ENCODE measurements at regions not wholly inside any gene's neighbourhood (a gene's known extent, or its start where the extent isn't known, plus 50 kb on each side); places are given as distances from the start of the nearest gene placed in this dataset.
"Not testable (repeated sequence)": the region's sequence is repeated elsewhere in the genome, so short reads cannot be mapped to it uniquely, and the experiment has no call there.

DNA sequence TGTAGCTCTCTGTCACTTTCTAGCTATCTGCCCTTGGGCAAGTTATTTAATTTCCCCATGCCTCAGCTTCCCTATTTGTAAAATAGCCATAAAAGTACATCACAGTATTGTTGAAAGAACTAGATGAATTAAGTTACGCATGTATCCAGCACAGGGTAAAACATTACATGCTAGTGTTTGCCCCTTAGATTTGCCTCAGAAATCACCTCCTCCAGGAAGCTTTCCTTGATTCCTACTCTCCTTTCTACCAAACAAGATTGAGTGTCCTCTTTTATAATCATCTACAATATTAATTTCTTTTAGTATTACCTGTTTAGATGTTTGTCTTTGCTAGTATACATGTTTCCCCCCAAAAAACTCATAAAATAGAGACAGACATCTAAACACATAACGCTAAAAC is 369.5 kb downstream of the GBA3 start:
- no peak for DNase-seq

DNA sequence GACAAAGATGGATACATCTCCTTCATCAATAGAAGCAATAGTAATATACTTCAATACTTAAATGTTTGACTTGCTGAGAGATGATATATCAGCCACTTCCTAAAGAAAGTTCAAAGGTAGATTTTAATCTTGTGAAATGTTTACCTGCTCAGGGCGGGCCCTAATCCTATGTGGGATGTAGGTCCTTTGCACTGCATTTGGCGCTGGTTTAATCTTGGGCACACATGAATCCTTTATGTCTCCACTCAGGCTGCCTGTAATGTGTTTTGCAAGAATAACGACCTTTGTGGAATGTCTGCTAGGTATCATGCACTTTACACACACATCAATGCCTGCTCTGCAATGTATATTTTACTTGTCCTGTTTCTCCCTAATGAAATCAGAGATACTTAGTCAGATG is 368.7 kb downstream of the GBA3 start:
- no peak for DNase-seq

DNA sequence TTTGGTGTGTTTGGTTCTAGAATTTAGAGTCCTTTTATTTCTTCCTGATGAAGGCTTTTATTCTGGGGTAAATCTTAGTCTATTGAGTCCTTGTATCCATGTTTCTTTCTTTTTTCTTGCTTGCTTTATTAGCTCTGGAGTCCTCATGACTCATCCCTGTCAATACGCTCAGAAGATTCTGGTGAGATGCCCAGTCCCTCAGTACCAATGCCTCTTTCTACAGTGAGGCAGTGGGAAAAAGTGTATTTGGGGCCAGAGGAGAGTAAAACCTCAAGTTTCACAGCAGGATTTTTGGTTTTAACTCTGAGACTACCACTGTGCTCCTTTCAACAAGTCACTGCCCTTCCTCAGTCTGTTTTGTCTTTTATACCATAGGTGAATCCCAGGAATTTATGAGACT is 368.0 kb downstream of the GBA3 start:
- DNase-seq, result no peak

DNA sequence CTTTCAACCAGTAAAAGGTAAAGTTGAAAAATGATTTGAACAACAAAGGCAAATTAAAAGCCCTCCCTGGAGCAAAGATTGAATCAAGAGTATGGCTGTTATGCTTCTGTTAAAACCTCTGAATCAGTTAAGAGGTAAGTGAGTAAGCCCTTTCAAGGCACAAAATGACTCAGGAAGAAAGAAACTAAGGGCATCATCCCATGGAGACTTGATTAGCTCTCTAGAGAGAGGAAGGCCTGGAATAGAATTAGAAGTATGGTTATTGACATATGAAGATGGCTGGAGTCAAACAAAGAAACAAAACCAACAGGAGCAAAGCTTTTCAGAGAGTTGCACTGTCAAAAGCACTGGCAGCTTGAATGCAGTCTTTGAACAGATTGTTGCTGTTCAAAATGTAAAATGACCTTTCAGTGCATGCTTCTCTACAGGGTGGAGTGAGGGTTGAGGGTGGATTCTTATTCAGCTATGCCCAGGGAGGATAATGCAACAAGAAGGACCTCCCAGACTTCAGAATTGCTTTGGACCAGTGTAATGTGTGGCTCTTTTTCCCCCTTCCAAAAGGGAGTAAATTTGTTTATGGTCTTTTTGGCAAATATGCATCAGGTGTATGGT is 365.5 kb downstream of the GBA3 start:
- no peak for DNase-seq

DNA sequence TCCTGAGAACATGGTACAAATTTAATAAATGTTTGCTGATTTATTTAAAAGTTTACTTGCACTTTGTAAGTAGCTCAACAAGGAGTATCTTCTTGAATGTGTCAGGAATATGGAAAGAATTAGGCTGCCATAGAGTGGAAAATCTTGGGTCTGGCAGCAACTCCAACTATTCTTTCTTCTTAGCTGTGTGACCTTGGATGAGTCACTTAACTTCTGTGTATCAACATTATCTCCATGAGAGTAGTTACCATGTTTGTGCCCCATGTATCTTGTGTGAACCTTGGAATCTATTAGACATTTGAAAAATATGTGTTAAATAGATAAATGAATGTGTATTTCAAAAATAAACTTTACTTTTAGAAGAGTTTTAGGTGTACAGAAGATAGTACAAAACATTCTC is 348.8 kb downstream of the GBA3 start:
- DNase-seq, result no peak

DNA sequence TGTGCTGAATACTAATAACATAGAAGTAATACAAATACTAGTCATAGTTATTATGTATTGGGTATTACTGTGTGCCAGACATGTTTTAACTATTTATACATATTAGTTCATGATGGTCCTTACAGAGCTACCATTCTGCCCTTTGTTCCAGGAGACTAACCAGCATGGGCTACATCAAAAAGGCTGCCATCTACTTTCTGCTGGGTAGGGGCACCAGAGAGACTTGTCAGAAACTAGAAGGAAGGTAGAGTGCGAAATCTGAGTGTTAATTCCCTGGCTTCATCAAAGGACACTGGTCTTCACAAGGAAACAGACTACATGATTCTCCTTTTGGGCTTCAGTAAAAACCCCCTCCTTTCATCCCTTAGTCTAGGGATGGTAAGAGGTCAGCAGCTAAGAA is 347.8 kb downstream of the GBA3 start:
- no peak for DNase-seq

DNA sequence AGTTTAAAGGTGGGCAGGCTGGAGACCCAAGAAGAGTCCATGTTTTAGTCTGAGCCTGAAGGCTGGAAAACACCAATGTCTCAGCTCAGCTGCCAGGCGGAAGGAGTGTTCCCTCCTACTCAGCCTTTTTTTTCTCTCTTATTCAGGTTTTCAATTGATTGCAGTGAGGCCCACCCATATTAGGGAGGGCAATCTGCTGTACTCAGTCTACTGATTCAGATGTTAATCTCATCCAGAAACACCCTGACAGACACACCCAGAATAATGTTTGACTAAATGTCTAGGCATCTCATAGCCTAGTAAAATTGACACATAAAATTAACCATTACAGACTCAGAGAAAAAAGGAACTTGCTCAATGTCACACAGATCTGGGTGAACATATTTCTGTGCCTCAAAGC is 347.1 kb downstream of the GBA3 start:
- DNase-seq, result no peak

DNA sequence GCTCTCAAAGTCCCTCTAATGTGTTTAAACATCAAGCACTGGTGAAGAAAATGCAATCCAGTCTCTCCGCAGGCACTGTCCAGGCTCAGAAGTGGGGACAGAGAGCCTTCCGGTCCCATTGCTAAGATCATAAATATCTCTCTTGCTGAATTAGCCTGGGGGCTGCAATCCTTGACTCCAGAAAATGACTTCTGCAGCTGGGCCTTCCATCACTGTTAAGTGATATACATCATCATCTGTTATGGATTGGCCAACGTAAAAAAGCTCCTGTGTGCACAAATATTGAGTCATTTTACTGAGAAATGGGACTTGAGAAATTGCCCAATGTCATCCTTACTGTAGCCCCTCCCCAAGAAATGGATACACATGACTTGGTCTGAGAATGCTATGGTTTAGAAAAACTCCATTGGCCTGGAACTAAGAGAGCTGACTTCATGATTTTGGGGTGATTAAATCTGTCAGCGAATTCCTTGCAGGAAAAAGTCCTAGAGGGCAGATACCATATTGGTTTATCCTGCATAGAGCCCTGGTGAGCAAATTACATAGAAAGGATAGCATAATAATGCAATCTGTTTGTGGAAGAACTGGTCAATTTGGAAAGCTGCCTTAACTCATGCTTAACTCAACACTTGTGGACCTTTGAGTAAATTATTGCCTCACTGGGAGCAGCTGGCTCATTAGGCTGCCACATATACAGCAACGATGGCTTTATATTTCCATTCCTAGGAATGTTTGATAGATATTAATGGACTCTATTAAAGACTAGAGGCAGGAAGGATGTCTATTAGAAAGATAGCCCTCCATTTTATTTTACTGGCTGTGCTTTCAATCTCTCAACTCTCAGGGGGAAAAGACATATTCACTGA is 346.1 kb downstream of the GBA3 start:
- no peak for DNase-seq

DNA sequence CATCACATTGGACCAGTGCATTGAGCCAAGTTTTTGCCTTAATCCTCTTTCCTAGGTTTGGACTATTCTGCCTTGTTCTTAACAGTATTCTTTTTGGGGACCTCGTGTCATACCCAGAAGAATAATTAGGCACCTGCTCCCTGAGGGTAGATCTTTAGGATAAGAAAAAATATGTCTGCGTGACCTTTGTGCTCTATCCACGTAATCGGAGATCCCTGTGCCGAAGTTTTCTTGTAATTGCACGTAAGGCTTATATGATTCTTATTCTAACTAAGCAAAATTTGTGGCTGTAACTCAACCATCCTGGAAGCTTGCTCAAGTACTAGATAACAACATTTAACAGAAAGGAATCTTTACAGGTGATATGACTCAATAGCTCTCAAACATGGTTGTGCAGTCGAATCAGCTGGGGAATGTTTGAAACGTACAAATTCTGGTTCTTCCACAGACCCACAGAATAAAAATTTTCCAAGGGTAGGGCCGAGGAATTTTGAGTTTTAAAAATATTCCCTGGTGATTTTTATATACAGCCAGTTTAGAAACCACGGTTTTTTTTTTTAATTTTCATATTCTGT is 344.3 kb downstream of the GBA3 start:
- DNase-seq, result no peak

DNA sequence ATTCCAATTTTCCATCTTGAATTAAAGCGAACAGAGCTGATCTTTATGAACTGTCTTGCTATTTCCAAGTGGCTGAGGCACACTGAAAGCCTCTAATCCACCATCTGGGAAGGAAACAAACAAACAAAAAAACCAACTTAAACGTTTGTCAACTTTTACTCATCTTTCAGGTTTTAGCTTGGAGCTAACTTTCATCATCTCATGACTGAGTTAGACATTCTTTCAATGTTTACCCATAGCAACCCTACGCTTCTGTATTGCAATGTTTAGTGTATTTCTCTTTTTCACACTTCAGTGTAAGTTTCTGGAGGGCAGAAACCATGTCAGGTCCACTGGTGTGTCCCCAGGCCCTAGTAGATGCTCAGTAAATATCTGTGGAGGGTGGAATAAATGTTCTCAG is 343.8 kb downstream of the GBA3 start:
- DNase-seq, result no peak

DNA sequence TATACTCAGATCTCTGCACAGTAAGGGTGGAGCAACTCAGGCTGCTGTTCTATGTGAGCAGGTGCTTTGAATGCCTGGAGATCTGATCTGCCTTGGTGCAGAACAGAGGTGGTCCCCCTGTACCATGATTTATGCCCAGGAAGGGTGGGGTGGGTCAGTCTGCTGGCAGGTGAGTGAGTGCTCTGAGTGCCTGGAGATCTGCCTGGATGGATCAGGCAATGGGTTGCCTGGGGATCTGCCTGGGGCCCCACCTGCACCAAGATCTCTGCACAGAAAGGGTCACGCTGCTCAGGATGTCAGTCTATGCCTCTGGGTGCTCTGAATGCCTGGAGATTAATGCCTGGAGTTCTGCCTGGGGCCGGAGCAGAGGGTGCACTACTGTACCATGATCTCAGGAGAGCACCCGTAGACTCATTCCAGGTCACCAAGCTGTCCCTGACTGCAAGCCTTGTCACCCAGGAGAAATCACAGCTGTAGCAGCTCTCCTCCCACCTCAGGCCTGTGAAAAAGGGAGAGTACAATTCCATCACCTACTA is 342.9 kb downstream of the GBA3 start:
- no peak for DNase-seq

DNA sequence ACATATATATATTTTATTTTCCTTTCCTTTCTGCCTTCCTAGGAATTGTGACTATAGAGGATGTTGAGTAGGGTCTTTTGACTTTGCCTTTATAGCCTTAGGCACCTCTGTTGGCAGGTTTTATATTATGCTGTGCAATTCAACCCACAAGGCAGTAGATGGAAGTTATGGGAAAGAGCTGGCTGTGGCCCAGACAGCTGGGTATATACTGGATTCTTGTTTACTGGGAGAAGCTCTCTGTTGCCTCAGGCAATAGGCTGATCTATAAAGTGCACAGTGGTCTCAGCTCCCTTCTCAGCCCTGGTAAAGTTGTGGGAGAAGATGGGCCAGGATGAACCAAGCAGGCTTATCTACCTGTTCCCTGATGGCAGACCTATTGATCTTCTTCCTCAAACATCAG is 342.0 kb downstream of the GBA3 start:
- no peak for DNase-seq

DNA sequence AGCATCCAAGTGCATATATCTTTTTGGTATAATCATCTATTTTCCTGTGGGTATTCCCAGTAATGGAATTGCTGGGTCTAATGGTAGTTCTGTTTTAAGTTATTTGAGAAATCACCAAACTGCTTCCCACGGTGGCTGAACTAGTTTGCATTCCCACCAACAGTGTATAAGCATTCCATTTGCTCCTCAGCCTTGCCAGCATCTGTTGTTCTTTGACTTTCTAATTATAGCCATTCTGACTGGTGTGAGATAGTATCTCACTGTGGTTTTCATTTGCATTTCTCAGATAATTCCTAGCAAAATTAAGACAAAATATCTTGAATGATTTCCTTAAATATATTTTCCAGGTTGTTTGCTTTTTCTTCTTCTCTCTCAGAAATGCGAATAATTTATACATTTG is 341.1 kb downstream of the GBA3 start:
- DNase-seq, result no peak

DNA sequence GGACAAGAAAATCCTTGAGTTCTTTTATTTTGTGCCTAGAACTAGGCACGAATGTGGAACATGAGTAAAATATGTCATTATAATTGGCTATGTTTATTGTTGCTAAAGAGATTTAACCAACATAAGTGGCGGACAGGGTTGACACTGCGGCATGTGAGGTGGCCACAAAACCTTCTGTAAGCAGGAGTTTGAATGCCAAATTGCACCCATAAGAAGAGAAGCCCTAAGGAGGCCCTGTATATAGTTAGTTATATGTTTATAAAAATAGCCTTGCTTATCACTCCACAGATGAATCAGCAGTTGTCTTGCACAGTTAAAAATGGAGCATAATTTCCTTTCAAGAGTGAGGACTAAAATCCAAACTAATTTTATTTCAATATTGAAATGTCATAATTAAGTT is 336.1 kb downstream of the GBA3 start:
- DNase-seq, result no peak

DNA sequence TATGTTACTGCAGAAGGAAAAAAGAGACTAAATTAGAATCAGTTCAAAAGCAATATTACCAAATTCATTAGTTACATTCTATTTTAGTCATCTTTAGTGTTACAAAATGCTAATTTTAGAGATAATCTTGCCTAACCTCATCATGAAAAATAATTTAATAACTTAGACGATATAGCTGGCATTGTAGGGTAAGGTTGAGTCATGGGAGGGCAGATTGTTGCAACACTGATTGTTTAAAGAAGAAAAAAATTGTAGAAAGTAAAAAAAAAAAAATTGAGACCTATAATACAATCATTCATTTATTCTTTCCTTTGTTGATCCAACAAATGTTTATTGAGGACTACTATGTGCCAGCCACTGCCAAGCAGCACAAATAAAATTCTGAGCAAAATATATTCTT is 330.9 kb downstream of the GBA3 start:
- DNase-seq, result no peak

DNA sequence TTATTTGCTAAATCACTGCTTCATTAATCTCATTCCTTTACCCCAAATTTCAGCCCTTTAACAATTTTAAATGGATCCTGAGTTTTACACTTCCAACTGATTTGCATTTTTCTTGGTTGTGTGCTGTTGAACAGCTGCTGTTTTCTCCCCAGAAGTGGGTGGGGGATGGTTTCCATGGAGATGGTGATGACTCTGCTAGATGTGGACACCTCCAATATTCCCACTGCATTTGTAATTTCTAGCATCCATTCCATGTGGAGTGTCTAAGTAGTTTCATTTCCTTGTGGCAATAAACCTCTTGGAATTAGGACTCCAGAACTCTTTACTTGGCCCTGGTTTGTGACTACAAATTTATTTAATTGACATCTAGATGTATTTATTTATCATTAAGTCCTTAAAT is 330.4 kb downstream of the GBA3 start:
- DNase-seq, result no peak

DNA sequence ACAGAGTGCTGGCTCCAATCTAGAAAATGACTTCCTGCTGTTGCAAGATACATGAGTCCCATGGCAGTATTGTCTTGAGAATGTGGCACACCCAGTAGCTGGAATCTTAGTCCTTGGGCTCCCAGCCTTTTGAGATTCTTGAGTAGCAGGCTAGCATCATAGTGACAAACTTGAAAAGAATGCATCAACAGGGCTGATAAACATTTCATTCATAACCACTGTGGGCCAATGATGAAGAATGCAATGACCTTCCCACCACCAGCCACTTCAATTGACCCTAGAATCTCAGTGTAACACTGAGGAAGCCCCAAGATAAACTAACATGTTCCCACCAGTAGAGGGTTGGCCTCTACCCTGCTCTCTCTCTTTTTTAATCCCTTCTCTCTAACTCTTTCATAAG is 329.3 kb downstream of the GBA3 start:
- DNase-seq, result peak; percentile 19

DNA sequence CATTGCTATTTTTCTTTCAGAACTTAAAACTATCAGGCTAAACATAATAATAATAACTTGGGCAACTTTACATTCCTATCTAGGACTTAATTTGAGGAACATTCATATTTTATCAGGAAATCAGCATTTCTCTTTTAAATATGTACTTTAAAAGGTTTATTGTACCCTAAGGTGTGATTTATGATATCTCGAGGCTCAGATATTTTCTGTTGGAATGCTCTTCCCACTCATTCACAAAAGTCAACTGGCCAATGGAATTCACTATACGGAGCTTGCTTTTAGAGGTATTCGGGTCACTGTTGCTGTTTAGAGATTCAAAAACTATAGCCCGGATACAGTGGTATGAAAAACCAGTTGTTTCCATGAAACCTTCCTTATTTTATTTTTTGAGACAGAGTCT is 328.3 kb downstream of the GBA3 start:
- DNase-seq, result no peak

DNA sequence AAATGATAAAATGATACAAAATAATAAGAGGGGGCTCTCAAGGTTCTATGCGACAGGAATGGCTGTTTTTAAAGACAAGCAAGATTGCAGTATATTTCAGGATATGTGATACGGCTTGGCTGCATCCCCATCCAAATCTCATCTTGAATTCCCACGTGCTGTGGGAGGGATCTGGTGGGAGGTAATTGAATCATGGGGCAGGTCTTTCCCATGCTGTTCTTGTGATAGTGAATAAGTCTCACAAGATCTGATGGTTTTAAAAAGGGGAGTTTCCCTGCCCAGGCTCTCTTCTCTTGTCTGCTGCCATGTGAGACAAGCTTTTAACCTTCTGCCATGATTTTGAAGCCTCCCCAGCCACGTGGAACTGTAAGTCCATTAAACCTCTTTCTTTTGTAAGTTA is 327.7 kb downstream of the GBA3 start:
- not testable (repeated sequence) for DNase-seq

DNA sequence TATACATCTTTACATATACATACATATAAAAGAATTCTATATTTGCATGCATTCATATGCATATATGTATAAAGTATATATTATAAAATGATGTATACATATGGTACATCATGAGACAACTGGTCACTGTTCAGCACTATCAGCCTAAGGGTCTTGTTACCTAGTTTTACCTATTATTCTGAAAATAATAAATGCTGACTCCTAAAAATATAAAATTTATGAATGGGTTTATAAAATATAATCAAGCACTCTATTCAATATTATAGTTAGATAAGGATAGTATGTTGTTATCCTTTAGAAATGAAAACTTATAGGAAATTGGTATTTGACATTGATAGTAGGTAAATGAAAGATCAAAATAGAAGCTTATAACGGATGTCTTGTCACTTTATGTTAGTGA is 324.2 kb downstream of the GBA3 start:
- DNase-seq, result no peak

DNA sequence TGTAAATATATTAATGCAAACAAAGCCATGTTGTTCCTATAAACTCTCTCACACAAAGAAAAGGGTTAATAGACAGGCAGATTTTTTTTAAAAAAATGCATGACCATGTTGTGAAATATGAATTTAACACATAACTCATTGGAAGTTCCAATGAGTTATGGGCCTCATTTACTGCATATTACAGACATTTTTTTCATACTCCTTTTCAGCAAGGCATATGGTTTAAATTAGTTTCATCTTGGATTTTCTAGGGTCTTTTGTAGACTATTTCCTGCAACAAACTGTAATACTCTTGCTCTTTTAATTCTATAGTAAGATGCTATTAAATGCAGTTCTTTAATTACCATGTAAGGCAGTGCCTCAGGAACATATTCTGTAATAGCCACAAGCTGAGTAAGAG is 323.1 kb downstream of the GBA3 start:
- DNase-seq, result no peak

DNA sequence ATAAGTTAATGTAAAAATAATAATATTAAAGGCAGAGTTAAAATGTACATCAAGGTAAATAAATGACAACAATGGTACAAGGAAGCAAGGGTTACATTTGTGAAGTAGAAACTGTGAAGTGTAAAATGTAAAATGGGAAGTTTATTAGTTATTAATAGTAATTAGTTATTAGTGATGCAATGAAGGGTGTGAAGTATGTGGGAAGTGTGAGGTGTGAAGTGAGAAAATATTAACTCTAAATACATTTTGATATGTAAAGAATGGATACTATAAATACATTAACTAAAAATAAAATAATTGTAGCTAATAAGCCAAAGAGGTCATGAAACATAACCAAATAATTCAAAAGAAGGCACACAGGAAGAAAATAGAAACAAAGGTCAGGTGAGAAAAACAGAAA is 316.4 kb downstream of the GBA3 start:
- no peak for DNase-seq

DNA sequence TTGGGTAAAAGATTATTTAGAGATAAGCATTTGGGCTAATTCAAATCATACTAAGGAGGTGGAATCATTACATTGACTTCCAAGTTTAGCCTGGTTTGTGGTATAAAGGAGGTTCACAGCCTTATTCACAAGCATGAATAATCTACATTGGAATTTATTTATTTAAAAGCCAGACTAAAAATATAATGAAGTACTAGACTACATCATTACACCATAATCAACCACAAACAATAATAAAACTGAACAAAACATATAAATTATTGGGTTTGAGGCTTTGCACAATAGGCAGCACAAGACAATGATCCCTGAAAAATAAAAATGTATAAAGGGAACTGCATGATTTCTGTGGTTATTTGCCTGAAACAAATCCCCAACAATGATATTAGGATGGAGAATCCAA is 314.0 kb downstream of the GBA3 start:
- no peak for DNase-seq

DNA sequence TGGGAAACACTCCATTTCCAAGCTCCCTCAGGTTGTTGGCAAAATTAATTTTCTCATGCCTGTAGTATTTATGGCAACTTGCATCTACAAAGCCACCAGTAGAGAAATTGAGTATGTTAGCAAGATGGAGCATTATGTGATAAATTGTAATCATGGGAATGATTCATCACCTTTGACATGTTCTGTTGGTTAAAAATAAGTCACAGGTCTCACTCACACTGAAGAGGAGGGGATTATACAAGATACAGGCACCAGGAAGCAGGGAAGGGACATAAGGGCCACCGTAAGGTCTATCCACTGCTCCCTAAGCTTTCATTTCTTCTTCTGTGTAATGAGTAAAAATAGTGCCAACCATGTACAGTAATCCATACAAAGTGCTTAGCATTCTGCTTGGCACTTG is 313.0 kb downstream of the GBA3 start:
- DNase-seq, result no peak

Data from 8988T (cell line).